ENCODE measurements at regions not wholly inside any gene's neighbourhood (a gene's known extent, or its start where the extent isn't known, plus 50 kb on each side); places are given as distances from the start of the nearest gene placed in this dataset.

DNA sequence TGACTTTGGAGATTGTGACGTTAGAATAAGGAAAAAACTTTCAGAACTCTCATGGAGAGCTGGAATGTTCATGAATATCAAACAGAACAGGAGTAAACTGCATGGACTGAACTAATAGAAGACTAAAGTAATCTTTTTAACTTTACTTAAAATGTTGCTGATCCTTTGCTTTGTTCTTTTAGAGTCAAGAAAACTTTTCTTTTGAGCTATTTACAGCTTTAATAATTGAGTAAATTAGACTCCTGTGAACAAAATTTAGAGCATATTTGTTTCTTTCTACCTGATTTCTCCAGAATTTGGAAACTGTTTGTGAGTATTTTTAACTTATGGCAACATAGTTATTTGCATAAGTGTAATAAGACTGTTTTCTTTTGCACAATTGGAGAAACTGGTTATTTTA is 146.3 kb downstream of the CDCA7 start:
- Histone ChIP-seq H3K4me3 (replicated peaks; ENCODE audit: insufficient read depth, low read length) (no peak overlapping the region), H3K27me3 (ENCODE audit: insufficient read depth, poor library complexity, severe bottlenecking) (no peaks in the 10 kb centered on the region), H3K27ac (replicated peaks) (no peak overlapping the region)
- TF ChIP-seq GABPA (IDR thresholded peaks at IDR 0.05; ENCODE audit: low read depth) (no peak), SPI1 (IDR thresholded peaks at IDR 0.05; ENCODE audit: borderline replicate concordance, low read depth) (no peak), POLR2AphosphoS5 (IDR thresholded peaks at IDR 0.05; ENCODE audit: low read depth) (no peak), REST (IDR thresholded peaks at IDR 0.05; ENCODE audit: insufficient replicate concordance, low read depth) (no peak)
- TF ChIP-seq, protein P1, sequence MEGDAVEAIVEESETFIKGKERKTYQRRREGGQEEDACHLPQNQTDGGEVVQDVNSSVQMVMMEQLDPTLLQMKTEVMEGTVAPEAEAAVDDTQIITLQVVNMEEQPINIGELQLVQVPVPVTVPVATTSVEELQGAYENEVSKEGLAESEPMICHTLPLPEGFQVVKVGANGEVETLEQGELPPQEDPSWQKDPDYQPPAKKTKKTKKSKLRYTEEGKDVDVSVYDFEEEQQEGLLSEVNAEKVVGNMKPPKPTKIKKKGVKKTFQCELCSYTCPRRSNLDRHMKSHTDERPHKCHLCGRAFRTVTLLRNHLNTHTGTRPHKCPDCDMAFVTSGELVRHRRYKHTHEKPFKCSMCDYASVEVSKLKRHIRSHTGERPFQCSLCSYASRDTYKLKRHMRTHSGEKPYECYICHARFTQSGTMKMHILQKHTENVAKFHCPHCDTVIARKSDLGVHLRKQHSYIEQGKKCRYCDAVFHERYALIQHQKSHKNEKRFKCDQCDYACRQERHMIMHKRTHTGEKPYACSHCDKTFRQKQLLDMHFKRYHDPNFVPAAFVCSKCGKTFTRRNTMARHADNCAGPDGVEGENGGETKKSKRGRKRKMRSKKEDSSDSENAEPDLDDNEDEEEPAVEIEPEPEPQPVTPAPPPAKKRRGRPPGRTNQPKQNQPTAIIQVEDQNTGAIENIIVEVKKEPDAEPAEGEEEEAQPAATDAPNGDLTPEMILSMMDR (IDR thresholded peaks at IDR 0.05; ENCODE audit: insufficient read depth, low read length), result no peak
- DNase-seq (ENCODE audit: low read depth in 1 of 2, low spot score in 1 of 2), result no peak

DNA sequence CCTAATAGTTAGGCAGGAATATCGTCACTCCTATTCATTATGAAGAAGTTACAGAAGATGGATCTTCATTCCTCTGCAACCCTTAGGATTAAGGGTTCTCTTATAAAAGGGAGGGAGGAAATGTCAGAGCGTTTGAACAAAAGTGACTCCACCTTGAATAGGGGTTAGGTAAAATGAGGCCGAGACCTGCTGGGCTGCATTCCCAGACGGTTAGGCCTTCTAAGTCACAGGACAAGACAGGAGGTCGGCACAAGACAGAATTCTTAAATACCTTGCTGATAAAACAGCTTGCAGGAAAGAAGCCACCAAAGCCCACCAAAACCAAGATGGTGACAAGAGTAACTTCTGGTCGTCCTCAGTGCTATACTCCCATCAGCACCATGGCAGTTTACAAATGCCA is 147.6 kb downstream of the CDCA7 start:
- DNase-seq (ENCODE audit: low read depth in 1 of 2, low spot score in 1 of 2), result no peak
- TF ChIP-seq SPI1 (IDR thresholded peaks at IDR 0.05; ENCODE audit: borderline replicate concordance, low read depth) (no peak), POLR2AphosphoS5 (IDR thresholded peaks at IDR 0.05; ENCODE audit: low read depth) (no peak), REST (IDR thresholded peaks at IDR 0.05; ENCODE audit: insufficient replicate concordance, low read depth) (no peak), GABPA (IDR thresholded peaks at IDR 0.05; ENCODE audit: low read depth) (no peak)
- TF ChIP-seq, protein P1 (IDR thresholded peaks at IDR 0.05; ENCODE audit: insufficient read depth, low read length), result no peak
- H3K4me3 ChIP-seq (replicated peaks; ENCODE audit: insufficient read depth, low read length), result no peak overlapping the region
- no peaks in the 10 kb centered on the region for H3K27me3 ChIP-seq (ENCODE audit: insufficient read depth, poor library complexity, severe bottlenecking)
- no peak overlapping the region for H3K27ac ChIP-seq (replicated peaks)

DNA sequence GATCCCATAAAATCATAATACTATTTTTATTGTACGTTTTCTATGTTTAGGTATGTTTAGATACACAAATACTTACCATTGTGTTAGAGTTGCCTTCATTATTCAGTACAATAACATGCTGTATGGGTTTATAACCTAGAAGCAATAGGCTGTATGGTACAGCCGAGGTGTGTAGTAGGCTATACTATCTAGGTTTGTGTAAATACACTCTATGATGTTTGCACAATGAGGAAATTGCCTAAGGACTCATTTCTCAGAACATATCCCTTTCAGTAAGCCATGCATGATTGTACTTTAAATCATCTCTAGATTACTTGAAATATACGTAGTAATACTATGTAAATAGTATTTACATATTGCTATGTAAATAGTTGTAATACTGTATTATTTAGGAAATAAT is 156.7 kb downstream of the CDCA7 start:
- Histone ChIP-seq H3K4me3 (replicated peaks; ENCODE audit: insufficient read depth, low read length) (no peak overlapping the region), H3K27ac (replicated peaks) (no peak overlapping the region), H3K27me3 (ENCODE audit: insufficient read depth, poor library complexity, severe bottlenecking) (no peaks in the 10 kb centered on the region)
- TF ChIP-seq SPI1 (IDR thresholded peaks at IDR 0.05; ENCODE audit: borderline replicate concordance, low read depth) (no peak), GABPA (IDR thresholded peaks at IDR 0.05; ENCODE audit: low read depth) (no peak), REST (IDR thresholded peaks at IDR 0.05; ENCODE audit: insufficient replicate concordance, low read depth) (no peak), POLR2AphosphoS5 (IDR thresholded peaks at IDR 0.05; ENCODE audit: low read depth) (no peak)
- TF ChIP-seq, protein P1 (IDR thresholded peaks at IDR 0.05; ENCODE audit: insufficient read depth, low read length), result no peak
- DNase-seq (ENCODE audit: low read depth in 1 of 2, low spot score in 1 of 2), result no peak
